SK-N-SH (cell line): ENCODE measurements at regions not wholly inside any gene's neighbourhood (a gene's known extent, or its start where the extent isn't known, plus 50 kb on each side); places are given as distances from the start of the nearest gene placed in this dataset.

Experiments
- CTCF ChIA-PET: fragments of 300-600, 350-600 bp; formaldehyde crosslinking; extraction: SDS; loops from one replicate; lab custom pipeline; 2021; lab: Yijun Ruan, JAX
- POLR2A ChIA-PET: fragments of 350-600 bp; sonication (Branson Sonifier 250); formaldehyde crosslinking; extraction: SDS; loops from one replicate; lab custom pipeline; 2020; ENCODE audit warnings: antibody characterized with exemption, inconsistent platforms; lab: Yijun Ruan, JAX
- DNase-seq: peaks from one replicate; pipeline ENCODE4 v3.0.0; 2012
- H2AFZ ChIP-seq: fragments of 200-600 bp; sonication (generic); 2 replicates; pipeline ENCODE4 v1.8.1; 2016; ENCODE audit warnings: antibody characterized with exemption, mild to moderate bottlenecking, low read depth
- H3F3A ChIP-seq: fragments of 200-600 bp; sonication (generic); replicated peaks from 2 replicates; pipeline ENCODE3; 2016; ENCODE audit warnings: antibody characterized with exemption, mild to moderate bottlenecking; ENCODE audit not compliant: insufficient read depth
- H3K27ac ChIP-seq, 2 experiments: fragments of 200-500 bp in 1 of 2; fragments of 200-600 bp in 1 of 2; sonication (Bioruptor generic) in 1 of 2; sonication (generic), shearing (Covaris generic) in 1 of 2; 2 replicates each; pipeline versions ENCODE4 v1.5.1 to v1.6.1; 2014 to 2016; ENCODE audit warnings: low read depth in 2 of 2, inconsistent platforms in 1 of 2, low read length in 1 of 2, mild to moderate bottlenecking in 1 of 2, mixed read lengths in 1 of 2
- H3K27me3 ChIP-seq: fragments of 200-600 bp; sonication (generic), shearing (Covaris generic); 2 replicates; pipeline ENCODE4 v1.6.1; 2016; ENCODE audit warnings: mixed run types; ENCODE audit not compliant: insufficient read depth
- H3K36me3 ChIP-seq, 2 experiments: fragments of 200-500 bp in 1 of 2; fragments of 200-600 bp in 1 of 2; sonication (Bioruptor generic) in 1 of 2; sonication (generic) in 1 of 2; replicated peaks in 1 of 2; 2 replicates each; pipeline versions ENCODE3 to v1.5.1; 2014 to 2016; ENCODE audit warnings: low read length in 1 of 2, mild to moderate bottlenecking in 1 of 2; ENCODE audit not compliant: insufficient read depth in 2 of 2, control insufficient read depth in 1 of 2
- H3K4me1 ChIP-seq, 2 experiments: fragments of 200-500 bp in 1 of 2; fragments of 200-600 bp in 1 of 2; sonication (Bioruptor generic) in 1 of 2; sonication (generic), shearing (Covaris generic) in 1 of 2; 2 replicates each; pipeline versions ENCODE4 v1.5.1 to v1.6.1; 2014 to 2016; ENCODE audit warnings: low read depth in 1 of 2, low read length in 1 of 2, mixed run types in 1 of 2; ENCODE audit not compliant: insufficient read depth in 2 of 2, control insufficient read depth in 1 of 2
- H3K4me2 ChIP-seq: fragments of 200-600 bp; sonication (generic), shearing (Covaris generic); 2 replicates; pipeline ENCODE4 v1.6.1; 2017; ENCODE audit warnings: mixed run types
- H3K4me3 ChIP-seq, 2 experiments: fragments of 200-500 bp in 1 of 2; fragments of 200-600 bp in 1 of 2; sonication (Bioruptor generic) in 1 of 2; sonication (generic), shearing (Covaris generic) in 1 of 2; 2 replicates each; pipeline versions ENCODE4 v1.5.1 to v1.8.1; 2014 to 2016; ENCODE audit warnings: low read depth in 2 of 2, inconsistent platforms in 1 of 2, low read length in 1 of 2, mild to moderate bottlenecking in 1 of 2, mixed read lengths in 1 of 2, moderate library complexity in 1 of 2
- H3K79me2 ChIP-seq: fragments of 200-600 bp; sonication (generic); 2 replicates; pipeline ENCODE4 v1.8.1; 2017; ENCODE audit warnings: mild to moderate bottlenecking; ENCODE audit not compliant: insufficient read depth
- H3K9ac ChIP-seq: fragments of 200-600 bp; sonication (generic); 2 replicates; pipeline ENCODE4 v1.6.1; 2017; ENCODE audit warnings: mixed run types
- H3K9me2 ChIP-seq: fragments of 200-600 bp; sonication (generic); 2 replicates; pipeline ENCODE4 v1.6.1; 2017; ENCODE audit warnings: mixed run types
- H3K9me3 ChIP-seq: fragments of 200-600 bp; sonication (generic); 2 replicates; pipeline ENCODE4 v1.6.1; 2017; ENCODE audit warnings: mixed run types, mild to moderate bottlenecking, moderate library complexity
- H4K20me1 ChIP-seq: fragments of 200-600 bp; sonication (generic); 2 replicates; pipeline ENCODE4 v1.6.1; 2017; ENCODE audit warnings: mild to moderate bottlenecking, mixed run types; ENCODE audit not compliant: insufficient read depth
- CHD2 ChIP-seq: fragments of 150-350 bp; IDR thresholded peaks from 2 replicates; pipeline ENCODE4 v1.6.1; 2018; ENCODE audit warnings: low read length; ENCODE audit not compliant: partially characterized antibody
- EP300 ChIP-seq, 2 experiments: IDR thresholded peaks; 2 replicates each; pipeline versions ENCODE4 v1.4.0 to v1.6.1; 2012; ENCODE audit warnings: borderline replicate concordance in 1 of 2, low read depth in 1 of 2, low read length in 1 of 2
- EZH2phosphoT487 ChIP-seq: fragments of 200-600 bp; sonication (generic); IDR thresholded peaks from 2 replicates; pipeline ENCODE4 v1.6.1; 2017; ENCODE audit warnings: low read depth, mixed run types, mild to moderate bottlenecking, antibody characterized with exemption, moderate library complexity, borderline replicate concordance
- FOSL2 ChIP-seq: IDR thresholded peaks from 2 replicates; pipeline ENCODE4 v1.4.0; 2012; ENCODE audit warnings: low read depth, mild to moderate bottlenecking, moderate library complexity, borderline replicate concordance
- GABPA ChIP-seq: IDR thresholded peaks from 2 replicates; pipeline ENCODE4 v1.4.0; 2012; ENCODE audit warnings: low read depth, mild to moderate bottlenecking
- GATA2 ChIP-seq: sonication (generic); formaldehyde crosslinking; IDR thresholded peaks from 2 replicates; pipeline ENCODE4 v1.5.0; 2020; ENCODE audit warnings: mild to moderate bottlenecking, missing genetic modification reagents
- JUND ChIP-seq: IDR thresholded peaks from 2 replicates; pipeline ENCODE4 v1.4.0; 2012
- NFIC ChIP-seq: IDR thresholded peaks from 2 replicates; pipeline ENCODE4 v1.4.0; 2012; ENCODE audit warnings: borderline replicate concordance
- POLR2AphosphoS5 ChIP-seq: IDR thresholded peaks from 2 replicates; pipeline ENCODE4 v1.6.1; 2012; ENCODE audit warnings: low read depth, low read length
- SIN3A ChIP-seq: IDR thresholded peaks from 2 replicates; pipeline ENCODE4 v1.6.1; 2012; ENCODE audit warnings: low read depth, mild to moderate bottlenecking, low read length, moderate library complexity, borderline replicate concordance
- SMC3 ChIP-seq: IDR thresholded peaks from 2 replicates; pipeline ENCODE4 v1.6.1; 2012; ENCODE audit warnings: low read depth, low read length, improper control_type of control experiment
- TAF1 ChIP-seq: IDR thresholded peaks from 2 replicates; pipeline ENCODE4 v1.6.1; 2012; ENCODE audit warnings: low read depth, mild to moderate bottlenecking, low read length, moderate library complexity, borderline replicate concordance
- TCF12 ChIP-seq: IDR thresholded peaks from 2 replicates; pipeline ENCODE4 v1.4.0; 2012
- TEAD4 ChIP-seq: IDR thresholded peaks from 2 replicates; pipeline ENCODE4 v1.4.0; 2012; ENCODE audit warnings: mild to moderate bottlenecking, borderline replicate concordance; ENCODE audit not compliant: insufficient read depth
- YY1 ChIP-seq: IDR thresholded peaks from 2 replicates; pipeline ENCODE4 v1.4.0; 2012; ENCODE audit warnings: low read depth, mild to moderate bottlenecking
- WGBS: methylation state at CpG from one replicate; pipeline ENCODE4 v1.1.6; 2017; ENCODE audit warnings: low lambda C conversion rate; 5-methylcytosine and 5-hydroxymethylcytosine counted together
- TF ChIP-seq, protein P1 (sequence below): fragments of 150-350 bp; IDR thresholded peaks from 2 replicates; pipeline ENCODE4 v1.6.1; 2017; ENCODE audit warnings: antibody characterized with exemption, low read length, low read depth, borderline replicate concordance
- TF ChIP-seq, protein P2 (sequence below): IDR thresholded peaks from 2 replicates; pipeline ENCODE4 v1.4.0; 2012; ENCODE audit warnings: low read depth, borderline replicate concordance
- TF ChIP-seq, protein P3 (sequence below): fragments of 150-350 bp; IDR thresholded peaks from 2 replicates; pipeline ENCODE4 v1.6.1; 2016; ENCODE audit warnings: mild to moderate bottlenecking, low read depth, low read length
- TF ChIP-seq, protein P4 (sequence below): IDR thresholded peaks from 2 replicates; pipeline ENCODE4; 2012

DNA sequence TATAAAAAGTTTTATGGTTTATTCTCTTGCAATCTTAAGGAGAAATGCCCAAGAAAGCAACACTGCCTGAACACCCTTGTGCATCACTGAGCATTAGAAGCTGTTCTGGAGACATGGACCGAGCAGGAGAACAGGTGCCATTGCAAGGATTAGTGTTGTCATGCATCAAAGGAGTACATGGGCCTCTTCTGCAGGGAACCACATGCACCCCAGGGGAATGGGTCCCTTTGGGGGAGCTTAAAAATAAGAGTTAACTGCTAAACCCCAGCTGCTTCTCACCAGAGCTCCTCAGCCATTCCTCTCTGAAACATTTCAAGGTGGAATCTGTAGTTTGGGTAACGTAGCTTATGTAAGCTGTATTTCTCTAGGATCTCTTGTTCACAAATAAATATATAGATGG, 353.0 kb upstream of the SLC7A11 start:
- H3K36me3 ChIP-seq, result no peaks in the 10 kb centered on the region
- H3K9ac ChIP-seq, result no peak overlapping the region
- H3K4me1 ChIP-seq, result peaks cover 0 to 10% of the 10 kb centered on the region in 2 experiments; a peak in 2 of 4 replicates
- WGBS, result 25% methylated on average over 2 of the region's 2 CpGs
- no peaks in the 10 kb centered on the region for H3K9me3 ChIP-seq
- TF ChIP-seq FOSL2, result no peak
- no peak for TF ChIP-seq JUND
- no peak for TF ChIP-seq TCF12
- no peak for TF ChIP-seq POLR2AphosphoS5
- TF ChIP-seq, protein P1, sequence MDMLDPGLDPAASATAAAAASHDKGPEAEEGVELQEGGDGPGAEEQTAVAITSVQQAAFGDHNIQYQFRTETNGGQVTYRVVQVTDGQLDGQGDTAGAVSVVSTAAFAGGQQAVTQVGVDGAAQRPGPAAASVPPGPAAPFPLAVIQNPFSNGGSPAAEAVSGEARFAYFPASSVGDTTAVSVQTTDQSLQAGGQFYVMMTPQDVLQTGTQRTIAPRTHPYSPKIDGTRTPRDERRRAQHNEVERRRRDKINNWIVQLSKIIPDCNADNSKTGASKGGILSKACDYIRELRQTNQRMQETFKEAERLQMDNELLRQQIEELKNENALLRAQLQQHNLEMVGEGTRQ, result no peak
- ChIA-PET POLR2A (interaction anchor here (0.6 kb wide), 1 partner anchor 165 kb away, joined by 3 read pairs; no protein-coding TSS in a partner anchor), CTCF (no interaction called here)
- H3F3A ChIP-seq, result no peaks in the 10 kb centered on the region
- DNase-seq, result no peak
- no peaks in the 10 kb centered on the region for H3K9me2 ChIP-seq
- no peak overlapping the region for H2AFZ ChIP-seq
- no peaks in the 10 kb centered on the region for H3K27me3 ChIP-seq
- no peaks in the 10 kb centered on the region for H3K79me2 ChIP-seq
- no peak overlapping the region for H3K4me3 ChIP-seq
- H3K4me2 ChIP-seq, result no peak overlapping the region
- H3K27ac ChIP-seq, result no peak overlapping the region
- no peaks in the 10 kb centered on the region for H4K20me1 ChIP-seq

DNA sequence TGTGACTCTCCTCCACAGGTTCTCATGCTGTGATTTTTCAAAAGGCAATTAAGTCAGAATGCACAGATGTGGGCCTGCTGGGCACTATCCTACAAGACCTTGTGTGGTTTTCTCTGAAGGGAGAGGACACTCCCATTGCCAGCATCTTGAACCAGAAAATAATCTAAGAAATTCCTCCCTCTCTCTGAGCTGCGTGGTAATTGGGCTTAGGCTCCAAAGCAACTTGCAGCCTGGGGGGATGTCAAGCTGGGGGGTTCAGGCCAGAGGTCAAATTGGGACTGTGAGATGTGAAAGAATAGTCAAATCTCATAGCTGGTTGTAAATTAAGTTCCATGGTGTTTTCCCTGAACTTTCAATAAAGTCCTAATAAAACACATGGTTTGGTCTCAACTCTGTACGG, 350.6 kb upstream of the SLC7A11 start:
- TF ChIP-seq GATA2 (CRISPR knock-in tag), result no peak
- TF ChIP-seq, protein P2, sequence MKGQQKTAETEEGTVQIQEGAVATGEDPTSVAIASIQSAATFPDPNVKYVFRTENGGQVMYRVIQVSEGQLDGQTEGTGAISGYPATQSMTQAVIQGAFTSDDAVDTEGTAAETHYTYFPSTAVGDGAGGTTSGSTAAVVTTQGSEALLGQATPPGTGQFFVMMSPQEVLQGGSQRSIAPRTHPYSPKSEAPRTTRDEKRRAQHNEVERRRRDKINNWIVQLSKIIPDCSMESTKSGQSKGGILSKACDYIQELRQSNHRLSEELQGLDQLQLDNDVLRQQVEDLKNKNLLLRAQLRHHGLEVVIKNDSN, result no peak
- TF ChIP-seq YY1, result no peak
- TF ChIP-seq NFIC, result no peak
- TF ChIP-seq, protein P3, sequence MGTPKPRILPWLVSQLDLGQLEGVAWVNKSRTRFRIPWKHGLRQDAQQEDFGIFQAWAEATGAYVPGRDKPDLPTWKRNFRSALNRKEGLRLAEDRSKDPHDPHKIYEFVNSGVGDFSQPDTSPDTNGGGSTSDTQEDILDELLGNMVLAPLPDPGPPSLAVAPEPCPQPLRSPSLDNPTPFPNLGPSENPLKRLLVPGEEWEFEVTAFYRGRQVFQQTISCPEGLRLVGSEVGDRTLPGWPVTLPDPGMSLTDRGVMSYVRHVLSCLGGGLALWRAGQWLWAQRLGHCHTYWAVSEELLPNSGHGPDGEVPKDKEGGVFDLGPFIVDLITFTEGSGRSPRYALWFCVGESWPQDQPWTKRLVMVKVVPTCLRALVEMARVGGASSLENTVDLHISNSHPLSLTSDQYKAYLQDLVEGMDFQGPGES, result no peak
- no peak for TF ChIP-seq CHD2
- TF ChIP-seq TAF1, result no peak
- no peak for TF ChIP-seq POLR2AphosphoS5
- no peak for TF ChIP-seq EZH2phosphoT487
- TF ChIP-seq SMC3, result no peak
- TF ChIP-seq GABPA, result no peak
- TF ChIP-seq TCF12, result no peak
- TF ChIP-seq SIN3A, result no peak
- TF ChIP-seq EP300 (IDR thresholded peaks at IDR 0.05; ENCODE audit: borderline replicate concordance in 1 of 2, low read depth in 1 of 2, low read length in 1 of 2), result no peak
- TF ChIP-seq, protein P1, result no peak
- no peak for TF ChIP-seq FOSL2
- TF ChIP-seq, protein P4, sequence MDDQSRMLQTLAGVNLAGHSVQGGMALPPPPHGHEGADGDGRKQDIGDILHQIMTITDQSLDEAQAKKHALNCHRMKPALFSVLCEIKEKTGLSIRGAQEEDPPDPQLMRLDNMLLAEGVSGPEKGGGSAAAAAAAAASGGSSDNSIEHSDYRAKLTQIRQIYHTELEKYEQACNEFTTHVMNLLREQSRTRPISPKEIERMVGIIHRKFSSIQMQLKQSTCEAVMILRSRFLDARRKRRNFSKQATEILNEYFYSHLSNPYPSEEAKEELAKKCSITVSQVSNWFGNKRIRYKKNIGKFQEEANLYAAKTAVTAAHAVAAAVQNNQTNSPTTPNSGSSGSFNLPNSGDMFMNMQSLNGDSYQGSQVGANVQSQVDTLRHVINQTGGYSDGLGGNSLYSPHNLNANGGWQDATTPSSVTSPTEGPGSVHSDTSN, result no peak
- no peak for TF ChIP-seq TEAD4
- Histone ChIP-seq H3K36me3 (no peaks in the 10 kb centered on the region), H4K20me1 (no peaks in the 10 kb centered on the region), H3K79me2 (no peaks in the 10 kb centered on the region), H3K9me3 (no peaks in the 10 kb centered on the region), H3F3A (no peaks in the 10 kb centered on the region), H3K27me3 (no peaks in the 10 kb centered on the region), H3K27ac (no peak overlapping the region), H3K9ac (no peak overlapping the region), H2AFZ (no peak overlapping the region), H3K4me1 (no peaks in the 10 kb centered on the region), H3K9me2 (no peaks in the 10 kb centered on the region), H3K4me3 (no peak overlapping the region), H3K4me2 (no peak overlapping the region)
- ChIA-PET CTCF (no interaction called here), POLR2A (no interaction called here)
- 72% methylated on average over 2 of the region's 2 CpGs for WGBS
- DNase-seq, result no peak
